Stomach (tissue), 4 donors: ENCODE measurements at regions not wholly inside any gene's neighbourhood (a gene's known extent, or its start where the extent isn't known, plus 50 kb on each side); places are given as distances from the start of the nearest gene placed in this dataset.

ENCODE experiments used
- CTCF ChIP-seq, 7 experiments: fragments of 450-650 bp in 4 of 7; fragments of 200-600 bp in 3 of 7; sonication (generic) in 3 of 7; IDR thresholded peaks; one replicate each; pipeline ENCODE4 v1.5.1; 2016 to 2019; ENCODE audit warnings: antibody characterized with exemption in 7 of 7, control low read depth in 2 of 7, mild to moderate bottlenecking in 1 of 7
- EP300 ChIP-seq: sonication (generic); formaldehyde crosslinking; IDR thresholded peaks from one replicate; pipeline ENCODE4 v1.6.1; 2017; ENCODE audit warnings: antibody characterized with exemption
- POLR2AphosphoS5 ChIP-seq, 3 donors: sonication (generic); formaldehyde crosslinking; IDR thresholded peaks; one replicate each; pipeline ENCODE4 v1.6.1; 2016; ENCODE audit warnings: antibody characterized with exemption in 3 of 3

- no peak for TF ChIP-seq CTCF (IDR thresholded peaks at IDR 0.05)
- no peak for TF ChIP-seq EP300
- no peak for TF ChIP-seq POLR2AphosphoS5 (IDR thresholded peaks at IDR 0.05)
These were observed 330.9 kb upstream of the PPP1R2C start for GRCh38 chrX:43108828-43109227.
